Caco-2 (cell line): ENCODE measurements at regions not wholly inside any gene's neighbourhood (a gene's known extent, or its start where the extent isn't known, plus 50 kb on each side); places are given as distances from the start of the nearest gene placed in this dataset.

ENCODE experiments used
- BruUV-seq: library from RNA; stranded (reverse); fragments of 400-500 nt; replicated peaks from 2 replicates; lab custom pipeline; 2021; lab: Mats Ljungman, UMichigan
- CTCF ChIA-PET: fragments of 300-600 bp; sonication (Branson Sonifier 250); formaldehyde crosslinking; loops from one replicate; lab custom pipeline; 2022; ENCODE audit warnings: antibody characterized with exemption; lab: Charles Lee
- POLR2A ChIA-PET: fragments of 300-600 bp; sonication (Branson Sonifier 250); formaldehyde crosslinking; loops from one replicate; lab custom pipeline; 2022; ENCODE audit warnings: antibody characterized with exemption; lab: Charles Lee
- DNase-seq, 2 experiments: peaks; one replicate each; pipeline versions ENCODE4 v3.0.0 to v3.0.0-alpha.2; 2020 to 2022
- H3K27me3 ChIP-seq: replicated peaks from 2 replicates; pipeline ENCODE4 v1.6.0; 2011; ENCODE audit warnings: low read length; ENCODE audit not compliant: control insufficient read depth, insufficient read depth
- H3K36me3 ChIP-seq: 2 replicates; pipeline ENCODE4 v1.5.1; 2011; ENCODE audit warnings: low read length; ENCODE audit not compliant: control insufficient read depth, insufficient read depth
- H3K4me1 ChIP-seq: fragments of 250-450 bp; sonication (Bioruptor Pico); 2 replicates; pipeline ENCODE4 v1.5.1; 2020; ENCODE audit warnings: mild to moderate bottlenecking
- H3K4me3 ChIP-seq: 2 replicates; pipeline ENCODE4 v1.5.1; 2011; ENCODE audit warnings: low read depth, mild to moderate bottlenecking, control low read depth, low read length
- H3K9me3 ChIP-seq: fragments of 250-450 bp; sonication (Bioruptor Pico); 2 replicates; pipeline ENCODE4 v1.5.1; 2020; ENCODE audit warnings: mild to moderate bottlenecking, moderate library complexity
- H3K27ac Mint-ChIP-seq: one replicate; pipeline ENCODE4 v1.8.0; 2022; ENCODE audit warnings: mixed read lengths; ENCODE audit not compliant: unreplicated experiment
- H3K27me3 Mint-ChIP-seq: one replicate; pipeline ENCODE4 v1.8.0; 2022; ENCODE audit warnings: mixed read lengths; ENCODE audit not compliant: insufficient read depth, unreplicated experiment
- H3K36me3 Mint-ChIP-seq: one replicate; pipeline ENCODE4 v1.8.0; 2022; ENCODE audit warnings: mild to moderate bottlenecking, mixed read lengths; ENCODE audit not compliant: insufficient read depth, unreplicated experiment
- H3K4me1 Mint-ChIP-seq: one replicate; pipeline ENCODE4 v1.8.0; 2022; ENCODE audit warnings: low read depth, mixed read lengths; ENCODE audit not compliant: unreplicated experiment
- H3K4me3 Mint-ChIP-seq: one replicate; pipeline ENCODE4 v1.8.0; 2022; ENCODE audit warnings: mild to moderate bottlenecking, moderate library complexity, mixed read lengths; ENCODE audit not compliant: unreplicated experiment
- H3K9me3 Mint-ChIP-seq: one replicate; pipeline ENCODE4 v1.8.0; 2022; ENCODE audit warnings: mixed read lengths; ENCODE audit not compliant: unreplicated experiment
- CTCF ChIP-seq, 2 experiments: fragments of 200-600 bp in 1 of 2; IDR thresholded peaks; 1 replicate in 1 of 2; 2 replicates in 1 of 2; pipeline versions ENCODE4 v1.5.1 to v1.8.0; 2011 to 2022; ENCODE audit warnings: antibody characterized with exemption in 1 of 2, control low read depth in 1 of 2, inconsistent platforms in 1 of 2, low read depth in 1 of 2, low read length in 1 of 2, mild to moderate bottlenecking in 1 of 2, moderate library complexity in 1 of 2; ENCODE audit not compliant: insufficient read depth in 1 of 2, severe bottlenecking in 1 of 2, unreplicated experiment in 1 of 2
- intact Hi-C: fragments of 100-400 bp; cut with micrococcal nuclease; formaldehyde crosslinking; loops from one replicate; pipeline ENCODE4 v1.10.0; 2022; ENCODE audit not compliant: unreplicated experiment

DNA sequence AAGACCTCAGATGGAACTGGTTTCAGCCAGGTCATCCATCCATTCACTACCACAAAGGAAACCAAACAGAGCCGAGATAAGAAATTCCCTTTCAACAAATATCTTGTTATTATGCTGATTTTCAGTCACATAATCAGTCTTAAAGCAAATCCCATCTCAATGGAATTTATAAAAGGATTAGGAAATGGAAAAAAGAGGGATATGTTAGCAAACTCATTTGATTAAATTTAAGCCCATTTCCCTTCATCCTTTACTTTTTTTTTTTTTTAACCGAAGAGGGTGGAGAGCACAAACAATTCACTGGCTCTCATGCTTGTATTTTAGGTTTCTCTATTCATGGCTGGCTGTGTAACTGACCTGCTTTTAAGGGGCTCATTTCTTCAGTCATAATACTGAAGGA is 109.0 kb upstream of the GATA6 start:
- Histone ChIP-seq H3K27me3 (no peaks in the 10 kb centered on the region), H3K4me3 (no peak overlapping the region), H3K9me3 (0 out of 2 replicates have a peak, but pooled peaks cover under 1% of the 10 kb centered on the region), H3K36me3 (no peaks in the 10 kb centered on the region), H3K4me1 (peaks cover 86% of the 10 kb centered on the region)
- ChIA-PET POLR2A (no interaction called here), CTCF (no interaction called here)
- Mint-ChIP-seq H3K9me3 (no peaks in the 10 kb centered on the region), H3K4me1 (peaks cover 38% of the 10 kb centered on the region), H3K4me3 (peak overlapping the region; percentile 48), H3K36me3 (no peaks in the 10 kb centered on the region), H3K27me3 (no peaks in the 10 kb centered on the region), H3K27ac (peak overlapping the region; percentile 35)
- no peak for DNase-seq
- intact Hi-C loops: loop anchor here (2.0 kb wide), 2 partner anchors 40 to 64 kb away; no protein-coding TSS in a partner anchor
- BruUV-seq: no TSS peak
- TF ChIP-seq CTCF (IDR thresholded peaks at IDR 0.05; ENCODE audit: insufficient read depth in 1 of 2, low read depth in 1 of 2, low read length in 1 of 2, severe bottlenecking in 1 of 2, unreplicated experiment in 1 of 2): no peak

DNA sequence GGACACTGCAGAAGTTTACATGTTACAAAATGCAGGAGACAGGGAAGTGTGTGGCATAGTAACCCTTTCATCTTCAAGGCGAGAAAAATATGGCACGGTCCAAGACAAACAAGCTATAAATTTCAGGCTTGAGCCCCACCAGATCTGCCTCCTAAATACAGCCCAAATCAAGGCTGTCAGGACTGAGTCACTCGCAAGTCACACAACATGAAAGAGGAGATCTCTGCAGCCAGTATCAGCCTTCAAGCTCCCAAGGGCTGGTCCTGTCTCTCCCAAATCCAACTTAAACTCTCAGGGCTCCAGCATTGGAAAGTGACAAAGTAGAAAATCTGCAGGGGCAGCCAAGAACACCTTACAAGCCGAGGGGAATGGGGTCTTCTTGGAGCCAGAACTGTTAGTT is 106.3 kb upstream of the GATA6 start:
- peaks cover 10% of the 10 kb centered on the region for H3K9me3 Mint-ChIP-seq
- H3K27me3 Mint-ChIP-seq: no peaks in the 10 kb centered on the region
- H3K4me1 Mint-ChIP-seq: peaks cover 40% of the 10 kb centered on the region
- peak in 1 of 2 experiments; percentile 54 for DNase-seq
- TF ChIP-seq CTCF (IDR thresholded peaks at IDR 0.05; ENCODE audit: insufficient read depth in 1 of 2, low read depth in 1 of 2, low read length in 1 of 2, severe bottlenecking in 1 of 2, unreplicated experiment in 1 of 2): no peak
- peak overlapping the region; percentile 27 for H3K4me3 Mint-ChIP-seq
- Histone ChIP-seq H3K27me3 (no peaks in the 10 kb centered on the region), H3K36me3 (no peaks in the 10 kb centered on the region), H3K4me3 (no peak overlapping the region), H3K9me3 (no peaks in the 10 kb centered on the region), H3K4me1 (peaks cover 65% of the 10 kb centered on the region)
- H3K27ac Mint-ChIP-seq: peak overlapping the region; percentile 35
- ChIA-PET POLR2A (interaction anchor here (1.5 kb wide), 1 partner anchor 19 kb away, joined by 5 read pairs; no protein-coding TSS in a partner anchor), CTCF (interaction anchor here (0.7 to 1.1 kb wide), 3 partner anchors 43 to 106 kb away, joined by 3 read pairs; no protein-coding TSS in a partner anchor)
- intact Hi-C loops: no loop called here
- BruUV-seq: TSS peak; percentile 18
- H3K36me3 Mint-ChIP-seq: no peaks in the 10 kb centered on the region

GRCh38 chr18:22063672-22064071 is 105.7 kb upstream of the GATA6 start:
- peaks cover 36% of the 10 kb centered on the region for H3K4me1 Mint-ChIP-seq
- peak overlapping the region; percentile 35 for H3K27ac Mint-ChIP-seq
- H3K36me3 Mint-ChIP-seq: no peaks in the 10 kb centered on the region
- Histone ChIP-seq H3K36me3 (no peaks in the 10 kb centered on the region), H3K9me3 (no peaks in the 10 kb centered on the region), H3K4me3 (no peak overlapping the region), H3K27me3 (no peaks in the 10 kb centered on the region), H3K4me1 (peaks cover 62% of the 10 kb centered on the region)
- no peak overlapping the region for H3K4me3 Mint-ChIP-seq
- no peaks in the 10 kb centered on the region for H3K27me3 Mint-ChIP-seq
- CTCF ChIA-PET: interaction anchor here (0.7 to 1.1 kb wide), 2 partner anchors 73 to 105 kb away, joined by 3 read pairs; no protein-coding TSS in a partner anchor
- DNase-seq: no peak
- no peak for TF ChIP-seq CTCF (IDR thresholded peaks at IDR 0.05; ENCODE audit: insufficient read depth in 1 of 2, low read depth in 1 of 2, low read length in 1 of 2, severe bottlenecking in 1 of 2, unreplicated experiment in 1 of 2)
- no TSS peak for BruUV-seq
- intact Hi-C loops: no loop called here
- POLR2A ChIA-PET: interaction anchor here (1.5 kb wide), 1 partner anchor 19 kb away, joined by 5 read pairs; no protein-coding TSS in a partner anchor
- H3K9me3 Mint-ChIP-seq: peaks cover 16% of the 10 kb centered on the region
